Lower leg skin (tissue), 4 donors: ENCODE measurements at regions not wholly inside any gene's neighbourhood (a gene's known extent, or its start where the extent isn't known, plus 50 kb on each side); places are given as distances from the start of the nearest gene placed in this dataset.

Source experiments
- DNase-seq, 2 donors: peaks; one replicate each; pipeline ENCODE4 v3.0.0-alpha.2; 2019; ENCODE audit warnings: low spot score in 2 of 2
- H3K4me3 ChIP-seq: fragments of 200-600 bp; sonication (generic); 2 replicates; pipeline ENCODE4 v1.5.1; 2017; ENCODE audit warnings: mild to moderate bottlenecking, low read depth; ENCODE audit not compliant: poor library complexity, severe bottlenecking
- CTCF ChIP-seq, 3 donors: fragments of 450-650 bp; IDR thresholded peaks; one replicate each; pipeline ENCODE4 v1.5.1; 2016; ENCODE audit warnings: antibody characterized with exemption in 3 of 3, mild to moderate bottlenecking in 3 of 3, moderate library complexity in 2 of 3
- POLR2A ChIP-seq, 2 donors: fragments of 450-650 bp; IDR thresholded peaks; one replicate each; pipeline ENCODE4 v1.6.1; 2016 to 2017; ENCODE audit warnings: antibody characterized with exemption in 2 of 2, mild to moderate bottlenecking in 1 of 2, moderate library complexity in 1 of 2
- WGBS, 2 donors: methylation state at CpG; one replicate each; pipeline ENCODE4 v1.1.5; 2018; 5-methylcytosine and 5-hydroxymethylcytosine counted together
- intact Hi-C: fragments of 100-400 bp; cut with DNase I; formaldehyde crosslinking; loops from one replicate; pipeline ENCODE4 v1.15.0; 2023; ENCODE audit warnings: low total_unique reads

- WGBS, 2 donors = 37 to 46% methylated on average over 12 of the region's 12 CpGs
- DNase-seq = no peak
- TF ChIP-seq POLR2A (IDR thresholded peaks at IDR 0.05) (no peak), CTCF (IDR thresholded peaks at IDR 0.05) (no peak)
- intact Hi-C loops = no loop called here
- H3K4me3 ChIP-seq = no peak overlapping the region
Observed at GRCh38 chr2:175606010-175606841, 395.8 kb downstream of the LNPK start.

- TF ChIP-seq CTCF (IDR thresholded peaks at IDR 0.05) (no peak), POLR2A (IDR thresholded peaks at IDR 0.05) (no peak)
Observed at GRCh38 chr2:175605640-175606009, 396.4 kb downstream of the LNPK start.

GRCh38 chr2:175601969-175602368 is 400.1 kb downstream of the LNPK start:
- WGBS, 2 donors = 76 to 78% methylated on average over 1 of the region's 1 CpG
- H3K4me3 ChIP-seq = no peak overlapping the region
- intact Hi-C loops = no loop called here
- TF ChIP-seq CTCF (IDR thresholded peaks at IDR 0.05) (no peak), POLR2A (IDR thresholded peaks at IDR 0.05) (no peak)
- no peak for DNase-seq

More at GRCh38 chr2:175605640-175606009, 396.4 kb downstream of the LNPK start:
- no peak overlapping the region for H3K4me3 ChIP-seq
- intact Hi-C loops = no loop called here
- DNase-seq = no peak
- 49 to 73% methylated on average over 5 of the region's 5 CpGs for WGBS, 2 donors

- no peak overlapping the region for H3K4me3 ChIP-seq
- TF ChIP-seq CTCF (IDR thresholded peaks at IDR 0.05) (no peak), POLR2A (IDR thresholded peaks at IDR 0.05) (no peak)
- DNase-seq = peak; percentile 66 to 89
- 50 to 51% methylated on average over 7 of the region's 7 CpGs for WGBS, 2 donors
- intact Hi-C loops = no loop called here
Observed at GRCh38 chr2:175599966-175600831, 401.9 kb downstream of the LNPK start.

GRCh38 chr2:175597286-175597685 is 404.8 kb downstream of the LNPK start:
- no peak for TF ChIP-seq CTCF (IDR thresholded peaks at IDR 0.05)
- no peak for TF ChIP-seq POLR2A (IDR thresholded peaks at IDR 0.05)
- no peak for DNase-seq
- no peak overlapping the region for H3K4me3 ChIP-seq
- intact Hi-C loops = no loop called here
